HepG2 (cell line): ENCODE measurements at regions not wholly inside any gene's neighbourhood (a gene's known extent, or its start where the extent isn't known, plus 50 kb on each side); places are given as distances from the start of the nearest gene placed in this dataset.
A peak's percentile ranks its signal among the peaks of the same experiment; 100 is the strongest.

Experiments
- ADNP ChIP-seq: sonication (generic); formaldehyde crosslinking; IDR thresholded peaks from 2 replicates; pipeline ENCODE4 v1.4.0; 2020; ENCODE audit warnings: missing genetic modification reagents
- CBX1 ChIP-seq: IDR thresholded peaks from one replicate; pipeline ENCODE4 v1.6.1; 2016; ENCODE audit warnings: antibody characterized with exemption, low read depth
- ETV5 ChIP-seq: IDR thresholded peaks from 2 replicates; pipeline ENCODE4 v1.6.1; 2018; ENCODE audit warnings: missing biosample characterization, missing genetic modification reagents, inconsistent platforms, borderline replicate concordance
- GATAD2A ChIP-seq: IDR thresholded peaks from 2 replicates; pipeline ENCODE4 v1.6.1; 2016
- HOXA5 ChIP-seq: sonication (generic); formaldehyde crosslinking; IDR thresholded peaks from 2 replicates; pipeline ENCODE4 v1.4.0; 2020; ENCODE audit warnings: missing genetic modification reagents
- MLLT10 ChIP-seq: sonication (generic); formaldehyde crosslinking; IDR thresholded peaks from 2 replicates; pipeline ENCODE4 v1.4.0; 2020; ENCODE audit warnings: missing genetic modification reagents
- NFIB ChIP-seq: sonication (generic); formaldehyde crosslinking; IDR thresholded peaks from 2 replicates; pipeline ENCODE4 v1.9.0; 2021; ENCODE audit warnings: missing genetic modification reagents, mild to moderate bottlenecking, borderline replicate concordance
- PAF1 ChIP-seq: IDR thresholded peaks from 2 replicates; pipeline ENCODE4 v1.6.1; 2016; ENCODE audit warnings: missing genetic modification reagents, missing compliant biosample characterization
- PRPF4 ChIP-seq: fragments of 200-400 bp; formaldehyde crosslinking; IDR thresholded peaks from 2 replicates; pipeline ENCODE4 v1.6.1; 2016; ENCODE audit warnings: low read length, low read depth; ENCODE audit not compliant: poor library complexity, severe bottlenecking
- SMC3 ChIP-seq: IDR thresholded peaks from 2 replicates; pipeline ENCODE4 v1.6.1; 2011; ENCODE audit warnings: low read length, improper control_type of control experiment
- SP5 ChIP-seq: IDR thresholded peaks from 2 replicates; pipeline ENCODE4 v1.6.1; 2016; ENCODE audit warnings: low read depth, borderline replicate concordance
- TBP ChIP-seq: sonication (generic); formaldehyde crosslinking; IDR thresholded peaks from 2 replicates; pipeline ENCODE4 v1.5.0; 2020; ENCODE audit warnings: missing genetic modification reagents
- ZFP36 ChIP-seq: fragments of 150-350 bp; IDR thresholded peaks from 2 replicates; pipeline ENCODE4 v1.6.1; 2018; ENCODE audit warnings: borderline replicate concordance, low read length, low read depth; ENCODE audit not compliant: partially characterized antibody
- ZKSCAN1 ChIP-seq: fragments of 150-350 bp; IDR thresholded peaks from 2 replicates; pipeline ENCODE4 v1.6.1; 2014; ENCODE audit warnings: low read length
- ZNF207 ChIP-seq: fragments of 450-650 bp; IDR thresholded peaks from 2 replicates; pipeline ENCODE4 v1.6.1; 2016; ENCODE audit warnings: antibody characterized with exemption, borderline replicate concordance
- ZNF251 ChIP-seq: sonication (generic); formaldehyde crosslinking; IDR thresholded peaks from 2 replicates; pipeline ENCODE4 v1.9.0; 2021; ENCODE audit warnings: mild to moderate bottlenecking, missing genetic modification reagents
- ZNF484 ChIP-seq: sonication (generic); formaldehyde crosslinking; IDR thresholded peaks from 2 replicates; pipeline ENCODE4 v1.5.1; 2020; ENCODE audit warnings: mild to moderate bottlenecking, low read depth, missing genetic modification reagents, borderline replicate concordance
- ZNF616 ChIP-seq: sonication (generic); formaldehyde crosslinking; IDR thresholded peaks from 2 replicates; pipeline ENCODE4 v1.5.0; 2020; ENCODE audit warnings: low read depth, mild to moderate bottlenecking, missing genetic modification reagents
- ZNF670 ChIP-seq: sonication (generic); formaldehyde crosslinking; IDR thresholded peaks from 2 replicates; pipeline ENCODE4 v1.8.0; 2022; ENCODE audit warnings: mild to moderate bottlenecking, missing genetic modification reagents, borderline replicate concordance
- ZNF878 ChIP-seq: sonication (generic); formaldehyde crosslinking; IDR thresholded peaks from 2 replicates; pipeline ENCODE4 v1.8.1; 2023; ENCODE audit warnings: mild to moderate bottlenecking, missing genetic modification reagents, moderate library complexity
- TF ChIP-seq, protein P1 (sequence below), 2 experiments: sonication (generic) in 1 of 2; formaldehyde crosslinking in 1 of 2; IDR thresholded peaks; 2 replicates each; pipeline versions ENCODE4 v1.5.1 to v1.6.1; 2011 to 2020; ENCODE audit warnings: borderline replicate concordance in 1 of 2, low read depth in 1 of 2, low read length in 1 of 2, mild to moderate bottlenecking in 1 of 2, missing genetic modification reagents in 1 of 2, moderate library complexity in 1 of 2
- TF ChIP-seq, protein P2 (sequence below): sonication (generic); formaldehyde crosslinking; IDR thresholded peaks from 2 replicates; pipeline ENCODE4 v1.8.0; 2022; ENCODE audit warnings: missing genetic modification reagents, mild to moderate bottlenecking, moderate library complexity, borderline replicate concordance
- TF ChIP-seq, protein P3 (sequence below): sonication (generic); formaldehyde crosslinking; IDR thresholded peaks from 2 replicates; pipeline ENCODE4 v1.5.1; 2020; ENCODE audit warnings: mild to moderate bottlenecking, missing genetic modification reagents, moderate library complexity
- TF ChIP-seq, protein P4 (sequence below): sonication (generic); formaldehyde crosslinking; IDR thresholded peaks from 2 replicates; pipeline ENCODE4 v1.5.0; 2020; ENCODE audit warnings: missing genetic modification reagents
- TF ChIP-seq, protein P5 (sequence below): sonication (generic); formaldehyde crosslinking; IDR thresholded peaks from 2 replicates; pipeline ENCODE4 v1.4.0; 2020; ENCODE audit warnings: missing genetic modification reagents, mild to moderate bottlenecking, borderline replicate concordance

DNA sequence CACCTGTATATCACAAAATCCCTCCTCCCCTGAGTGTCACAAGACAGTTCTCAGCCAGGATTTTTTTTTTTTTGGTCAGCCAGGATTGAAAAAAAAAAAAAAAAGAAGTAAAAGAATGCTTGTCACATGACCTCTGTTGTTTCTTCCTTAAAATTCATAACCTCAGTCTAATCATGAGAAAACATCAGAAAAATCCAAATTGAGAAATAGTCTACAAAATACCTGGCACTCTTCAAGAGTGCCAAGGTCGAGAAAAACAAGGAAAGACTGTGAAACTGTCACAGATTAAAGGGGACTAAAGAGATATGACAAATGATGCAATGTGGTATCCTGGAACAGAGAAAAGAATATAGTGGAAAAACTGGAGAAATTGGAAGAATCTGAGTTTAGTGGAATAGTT, 58.5 kb upstream of the SUB1 start (continued):
- TF ChIP-seq ETV5 (CRISPR knock-in tag): no peak
- TF ChIP-seq TBP (CRISPR knock-in tag): no peak
- TF ChIP-seq ZNF251: no peak
- TF ChIP-seq ZFP36: no peak
- no peak for TF ChIP-seq HOXA5 (CRISPR knock-in tag)
- TF ChIP-seq ADNP (CRISPR knock-in tag): no peak
- TF ChIP-seq, protein P1, sequence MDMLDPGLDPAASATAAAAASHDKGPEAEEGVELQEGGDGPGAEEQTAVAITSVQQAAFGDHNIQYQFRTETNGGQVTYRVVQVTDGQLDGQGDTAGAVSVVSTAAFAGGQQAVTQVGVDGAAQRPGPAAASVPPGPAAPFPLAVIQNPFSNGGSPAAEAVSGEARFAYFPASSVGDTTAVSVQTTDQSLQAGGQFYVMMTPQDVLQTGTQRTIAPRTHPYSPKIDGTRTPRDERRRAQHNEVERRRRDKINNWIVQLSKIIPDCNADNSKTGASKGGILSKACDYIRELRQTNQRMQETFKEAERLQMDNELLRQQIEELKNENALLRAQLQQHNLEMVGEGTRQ (IDR thresholded peaks at IDR 0.05; ENCODE audit: low read depth, low read length): no peak
- TF ChIP-seq, protein P1 (CRISPR knock-in tag; IDR thresholded peaks at IDR 0.05; ENCODE audit: borderline replicate concordance): peak; percentile 76; the same call in 1 of the 2 replicates
- TF ChIP-seq MLLT10: no peak
- TF ChIP-seq ZNF484 (CRISPR knock-in tag): no peak
- TF ChIP-seq CBX1: no peak
- no peak for TF ChIP-seq ZNF670 (CRISPR knock-in tag)
- TF ChIP-seq ZNF878: no peak
- no peak for TF ChIP-seq NFIB (CRISPR knock-in tag)
- TF ChIP-seq SP5: no peak
- TF ChIP-seq PAF1 (CRISPR knock-in tag): no peak
- TF ChIP-seq, protein P2, sequence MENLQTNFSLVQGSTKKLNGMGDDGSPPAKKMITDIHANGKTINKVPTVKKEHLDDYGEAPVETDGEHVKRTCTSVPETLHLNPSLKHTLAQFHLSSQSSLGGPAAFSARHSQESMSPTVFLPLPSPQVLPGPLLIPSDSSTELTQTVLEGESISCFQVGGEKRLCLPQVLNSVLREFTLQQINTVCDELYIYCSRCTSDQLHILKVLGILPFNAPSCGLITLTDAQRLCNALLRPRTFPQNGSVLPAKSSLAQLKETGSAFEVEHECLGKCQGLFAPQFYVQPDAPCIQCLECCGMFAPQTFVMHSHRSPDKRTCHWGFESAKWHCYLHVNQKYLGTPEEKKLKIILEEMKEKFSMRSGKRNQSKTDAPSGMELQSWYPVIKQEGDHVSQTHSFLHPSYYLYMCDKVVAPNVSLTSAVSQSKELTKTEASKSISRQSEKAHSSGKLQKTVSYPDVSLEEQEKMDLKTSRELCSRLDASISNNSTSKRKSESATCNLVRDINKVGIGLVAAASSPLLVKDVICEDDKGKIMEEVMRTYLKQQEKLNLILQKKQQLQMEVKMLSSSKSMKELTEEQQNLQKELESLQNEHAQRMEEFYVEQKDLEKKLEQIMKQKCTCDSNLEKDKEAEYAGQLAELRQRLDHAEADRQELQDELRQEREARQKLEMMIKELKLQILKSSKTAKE (CRISPR knock-in tag): no peak
- TF ChIP-seq, protein P3, sequence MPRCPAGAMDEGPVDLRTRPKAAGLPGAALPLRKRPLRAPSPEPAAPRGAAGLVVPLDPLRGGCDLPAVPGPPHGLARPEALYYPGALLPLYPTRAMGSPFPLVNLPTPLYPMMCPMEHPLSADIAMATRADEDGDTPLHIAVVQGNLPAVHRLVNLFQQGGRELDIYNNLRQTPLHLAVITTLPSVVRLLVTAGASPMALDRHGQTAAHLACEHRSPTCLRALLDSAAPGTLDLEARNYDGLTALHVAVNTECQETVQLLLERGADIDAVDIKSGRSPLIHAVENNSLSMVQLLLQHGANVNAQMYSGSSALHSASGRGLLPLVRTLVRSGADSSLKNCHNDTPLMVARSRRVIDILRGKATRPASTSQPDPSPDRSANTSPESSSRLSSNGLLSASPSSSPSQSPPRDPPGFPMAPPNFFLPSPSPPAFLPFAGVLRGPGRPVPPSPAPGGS (CRISPR knock-in tag): no peak
- TF ChIP-seq, protein P4, sequence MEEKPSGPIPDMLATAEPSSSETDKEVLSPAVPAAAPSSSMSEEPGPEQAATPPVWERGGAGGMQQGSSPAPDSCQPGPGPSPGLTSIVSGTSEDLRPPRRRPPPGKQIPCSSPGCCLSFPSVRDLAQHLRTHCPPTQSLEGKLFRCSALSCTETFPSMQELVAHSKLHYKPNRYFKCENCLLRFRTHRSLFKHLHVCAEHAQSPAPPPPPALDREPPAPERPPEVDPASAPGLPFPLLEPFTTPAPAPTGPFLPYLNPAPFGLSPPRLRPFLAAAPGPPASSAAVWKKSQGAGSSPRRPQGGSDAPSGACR (CRISPR knock-in tag): no peak
- peak; percentile 67; the same call in 1 of the 2 replicates for TF ChIP-seq GATAD2A (CRISPR knock-in tag)
- TF ChIP-seq ZKSCAN1: no peak
- TF ChIP-seq, protein P5, sequence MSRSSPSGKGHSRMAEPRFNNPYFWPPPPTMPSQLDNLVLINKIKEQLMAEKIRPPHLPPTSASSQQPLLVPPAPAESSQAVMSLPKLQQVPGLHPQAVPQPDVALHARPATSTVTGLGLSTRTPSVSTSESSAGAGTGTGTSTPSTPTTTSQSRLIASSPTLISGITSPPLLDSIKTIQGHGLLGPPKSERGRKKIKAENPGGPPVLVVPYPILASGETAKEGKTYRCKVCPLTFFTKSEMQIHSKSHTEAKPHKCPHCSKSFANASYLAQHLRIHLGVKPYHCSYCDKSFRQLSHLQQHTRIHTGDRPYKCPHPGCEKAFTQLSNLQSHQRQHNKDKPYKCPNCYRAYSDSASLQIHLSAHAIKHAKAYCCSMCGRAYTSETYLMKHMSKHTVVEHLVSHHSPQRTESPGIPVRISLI: peak; percentile 85
- TF ChIP-seq ZNF616 (CRISPR knock-in tag): no peak
- TF ChIP-seq PRPF4: no peak
- TF ChIP-seq ZNF207: no peak
- no peak for TF ChIP-seq SMC3
